ENCODE measurements at regions not wholly inside any gene's neighbourhood (a gene's known extent, or its start where the extent isn't known, plus 50 kb on each side); places are given as distances from the start of the nearest gene placed in this dataset.

DNA sequence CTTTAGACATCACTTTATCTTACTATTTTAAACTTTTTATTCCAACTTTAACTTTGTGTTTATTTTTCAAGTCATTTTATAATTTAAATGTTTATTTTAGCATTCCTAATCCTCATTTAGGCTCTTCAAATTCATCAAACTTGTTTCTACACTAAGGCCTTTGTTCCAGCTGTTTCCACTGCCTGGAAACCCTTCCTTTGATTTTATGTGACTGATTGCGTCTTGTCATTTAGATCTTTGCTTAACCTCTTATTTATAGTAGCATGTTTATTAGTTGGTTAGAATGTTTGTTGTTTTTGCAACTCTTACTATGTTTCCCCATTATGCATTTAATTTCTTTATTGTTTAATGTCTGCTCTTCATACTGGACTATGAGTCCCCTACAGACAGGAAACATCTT, 132.0 kb downstream of the FAM181B start:
- Histone ChIP-seq H3K4ac (ENCODE audit: low read depth, low read length) (no peak overlapping the region), H3K4me1 (ENCODE audit: insufficient read depth, low read length) (no peaks in the 10 kb centered on the region), H2BK12ac (ENCODE audit: insufficient read length, low read depth, low read length) (no peak overlapping the region), H4K91ac (ENCODE audit: insufficient read length, low read depth, low read length) (no peak overlapping the region), H3K79me1 (ENCODE audit: insufficient read depth, low read depth, low read length, poor library complexity, severe bottlenecking) (no peaks in the 10 kb centered on the region), H3K27ac (ENCODE audit: insufficient read length, low read depth, low read length) (no peak overlapping the region), H2AFZ (ENCODE audit: low read length) (no peak overlapping the region), H3K4me2 (ENCODE audit: insufficient read depth, insufficient read length, low read length) (no peak overlapping the region), H3T11ph (ENCODE audit: low read length) (no peak overlapping the region), H3K27me3 (ENCODE audit: insufficient read depth, low read length) (no peaks in the 10 kb centered on the region), H3K18ac (ENCODE audit: insufficient read length, low read depth, low read length) (no peak overlapping the region), H4K8ac (replicated peaks; ENCODE audit: insufficient read length, low read depth, low read length) (no peak overlapping the region), H2BK20ac (ENCODE audit: low read depth, low read length, poor library complexity, severe bottlenecking) (no peak overlapping the region), H3K14ac (ENCODE audit: insufficient read depth, low read length) (no peak overlapping the region), H2BK5ac (ENCODE audit: insufficient read length, low read length) (no peak overlapping the region), H3K9ac (ENCODE audit: extremely low read depth, insufficient read length, low read length) (no peak overlapping the region), H3K23ac (ENCODE audit: insufficient read length, low read depth, low read length) (no peak overlapping the region), H2BK15ac (ENCODE audit: low read depth, low read length) (no peak overlapping the region), H3K9me3 (ENCODE audit: control insufficient read depth, low read depth, low read length) (no peaks in the 10 kb centered on the region), H4K20me1 (ENCODE audit: control insufficient read depth, insufficient read depth, insufficient read length) (no peaks in the 10 kb centered on the region), H3K56ac (ENCODE audit: insufficient read length, low read depth, low read length) (no peak overlapping the region), H4K5ac (ENCODE audit: insufficient read length, low read depth, low read length) (no peak overlapping the region), H3K23me2 (ENCODE audit: insufficient read length, low read depth, low read length, poor library complexity, severe bottlenecking) (no peaks in the 10 kb centered on the region), H3K79me2 (ENCODE audit: insufficient read depth, low read length) (no peaks in the 10 kb centered on the region), H2BK120ac (ENCODE audit: low read depth, low read length, poor library complexity, severe bottlenecking) (no peak overlapping the region), H2AK5ac (ENCODE audit: insufficient read length, low read length) (no peak overlapping the region)
- TF ChIP-seq CTCF (conservative IDR thresholded peaks at IDR 0.05) = no peak
- no CpG with 5 or more reads among the region's 1 CpG for WGBS (ENCODE audit: extremely low coverage, insufficient read length, low lambda C conversion rate)
- Mint-ChIP-seq H3K27me3 (ENCODE audit: low read depth) (no peaks in the 10 kb centered on the region; the same call in 1 of the 2 replicates), H3K4me1 (0 out of 4 replicates have a peak, but pooled peaks cover 0 to 3% of the 10 kb centered on the region in 2 experiments), H3K36me3 (ENCODE audit: insufficient read depth in 1 of 3, low read depth in 3 of 3) (no peaks in the 10 kb centered on the region), H3K27ac (no peak overlapping the region), H3K4me3 (no peak overlapping the region), H3K9me3 (no peaks in the 10 kb centered on the region)
- no peak for DNase-seq

Data from H9 (cell line).